IMR-90 (cell line): ENCODE measurements at regions not wholly inside any gene's neighbourhood (a gene's known extent, or its start where the extent isn't known, plus 50 kb on each side); places are given as distances from the start of the nearest gene placed in this dataset.

ENCODE experiments used
- BHLHE40 ChIP-seq: fragments of 150-350 bp; IDR thresholded peaks from 2 replicates; pipeline ENCODE4 v1.6.1; 2016; ENCODE audit warnings: mild to moderate bottlenecking, low read depth, low read length
- CEBPB ChIP-seq: IDR thresholded peaks from 2 replicates; pipeline ENCODE4 v1.6.1; 2012; ENCODE audit warnings: low read depth, low read length, improper control_type of control experiment
- CHD1 ChIP-seq: IDR thresholded peaks from 2 replicates; pipeline ENCODE4 v1.6.1; 2012; ENCODE audit warnings: low read depth, low read length, improper control_type of control experiment
- MAFK ChIP-seq: IDR thresholded peaks from 2 replicates; pipeline ENCODE4 v1.6.1; 2012; ENCODE audit warnings: low read depth, low read length, improper control_type of control experiment
- MAZ ChIP-seq: IDR thresholded peaks from 2 replicates; pipeline ENCODE4 v1.6.1; 2012; ENCODE audit warnings: low read depth, mild to moderate bottlenecking, low read length, improper control_type of control experiment, moderate library complexity, borderline replicate concordance
- MXI1 ChIP-seq: IDR thresholded peaks from 2 replicates; pipeline ENCODE4 v1.6.1; 2012; ENCODE audit warnings: low read depth, mild to moderate bottlenecking, low read length, moderate library complexity, borderline replicate concordance
- NFE2L2 ChIP-seq: fragments of 150-350 bp; IDR thresholded peaks from 2 replicates; pipeline ENCODE4 v1.6.1; 2016; ENCODE audit warnings: low read depth, mild to moderate bottlenecking, low read length
- POLR2A ChIP-seq: IDR thresholded peaks from 2 replicates; pipeline ENCODE4 v1.6.1; 2012; ENCODE audit warnings: mild to moderate bottlenecking, low read depth, low read length
- RAD21 ChIP-seq: IDR thresholded peaks from 2 replicates; pipeline ENCODE4 v1.6.1; 2012; ENCODE audit warnings: low read length, improper control_type of control experiment
- SMC3 ChIP-seq: fragments of 150-350 bp; IDR thresholded peaks from 2 replicates; pipeline ENCODE4 v1.6.1; 2016; ENCODE audit warnings: low read depth, mild to moderate bottlenecking, antibody characterized with exemption, low read length, moderate library complexity
- USF2 ChIP-seq: fragments of 150-350 bp; IDR thresholded peaks from 2 replicates; pipeline ENCODE4 v1.6.1; 2017; ENCODE audit warnings: mild to moderate bottlenecking, antibody characterized with exemption, low read length, low read depth
- TF ChIP-seq, protein P1 (sequence below): conservative IDR thresholded peaks from 2 replicates; pipeline ENCODE4 v1.5.1; 2012; ENCODE audit warnings: mild to moderate bottlenecking, low read depth, low read length, improper control_type of control experiment
- TF ChIP-seq, protein P2 (sequence below): fragments of 150-350 bp; IDR thresholded peaks from 2 replicates; pipeline ENCODE4 v1.6.1; 2016; ENCODE audit warnings: low read depth, mild to moderate bottlenecking, low read length, moderate library complexity, borderline replicate concordance

DNA sequence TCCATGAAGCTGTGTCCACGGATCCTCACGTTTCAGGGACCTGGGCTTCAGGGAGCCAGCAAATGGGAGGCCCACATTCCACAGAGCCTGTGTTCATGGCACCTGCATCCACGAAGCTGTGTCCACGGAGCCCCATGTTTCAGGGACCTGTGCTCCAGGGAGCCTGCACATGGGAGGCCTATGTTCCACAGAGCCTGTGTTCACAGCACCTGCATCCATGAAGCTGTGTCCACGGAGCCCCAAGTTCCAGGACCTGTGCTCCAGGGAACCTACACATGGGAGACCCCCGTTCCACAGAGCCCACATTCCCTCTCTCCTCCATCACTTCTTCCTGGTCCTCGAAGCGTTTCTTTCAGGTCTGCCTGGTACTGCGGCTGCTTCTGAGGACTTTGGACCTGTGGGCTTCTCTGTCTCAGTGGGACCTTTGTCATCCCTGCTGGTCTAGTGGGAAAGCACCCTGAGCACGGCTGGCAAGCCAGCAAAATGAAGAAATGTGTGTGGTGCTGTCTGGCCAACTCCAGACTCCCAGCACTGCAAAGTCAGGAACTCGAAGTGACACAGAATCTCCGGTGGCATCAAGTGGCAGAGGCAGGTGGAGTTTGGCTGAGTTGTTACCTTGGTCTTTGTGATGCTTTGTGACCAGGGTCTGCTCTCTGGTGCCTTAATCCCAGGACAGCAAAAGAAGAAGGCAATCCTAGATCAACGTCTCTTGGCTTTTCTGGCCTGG is 245.9 kb downstream of the DLL1 start:
- TF ChIP-seq, protein P1, sequence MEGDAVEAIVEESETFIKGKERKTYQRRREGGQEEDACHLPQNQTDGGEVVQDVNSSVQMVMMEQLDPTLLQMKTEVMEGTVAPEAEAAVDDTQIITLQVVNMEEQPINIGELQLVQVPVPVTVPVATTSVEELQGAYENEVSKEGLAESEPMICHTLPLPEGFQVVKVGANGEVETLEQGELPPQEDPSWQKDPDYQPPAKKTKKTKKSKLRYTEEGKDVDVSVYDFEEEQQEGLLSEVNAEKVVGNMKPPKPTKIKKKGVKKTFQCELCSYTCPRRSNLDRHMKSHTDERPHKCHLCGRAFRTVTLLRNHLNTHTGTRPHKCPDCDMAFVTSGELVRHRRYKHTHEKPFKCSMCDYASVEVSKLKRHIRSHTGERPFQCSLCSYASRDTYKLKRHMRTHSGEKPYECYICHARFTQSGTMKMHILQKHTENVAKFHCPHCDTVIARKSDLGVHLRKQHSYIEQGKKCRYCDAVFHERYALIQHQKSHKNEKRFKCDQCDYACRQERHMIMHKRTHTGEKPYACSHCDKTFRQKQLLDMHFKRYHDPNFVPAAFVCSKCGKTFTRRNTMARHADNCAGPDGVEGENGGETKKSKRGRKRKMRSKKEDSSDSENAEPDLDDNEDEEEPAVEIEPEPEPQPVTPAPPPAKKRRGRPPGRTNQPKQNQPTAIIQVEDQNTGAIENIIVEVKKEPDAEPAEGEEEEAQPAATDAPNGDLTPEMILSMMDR = no peak
- TF ChIP-seq POLR2A (no peak), MAZ (no peak), BHLHE40 (no peak), MAFK (no peak), NFE2L2 (no peak), RAD21 (no peak), USF2 (no peak), CHD1 (no peak), CEBPB (no peak), SMC3 (no peak), MXI1 (no peak)
- TF ChIP-seq, protein P2, sequence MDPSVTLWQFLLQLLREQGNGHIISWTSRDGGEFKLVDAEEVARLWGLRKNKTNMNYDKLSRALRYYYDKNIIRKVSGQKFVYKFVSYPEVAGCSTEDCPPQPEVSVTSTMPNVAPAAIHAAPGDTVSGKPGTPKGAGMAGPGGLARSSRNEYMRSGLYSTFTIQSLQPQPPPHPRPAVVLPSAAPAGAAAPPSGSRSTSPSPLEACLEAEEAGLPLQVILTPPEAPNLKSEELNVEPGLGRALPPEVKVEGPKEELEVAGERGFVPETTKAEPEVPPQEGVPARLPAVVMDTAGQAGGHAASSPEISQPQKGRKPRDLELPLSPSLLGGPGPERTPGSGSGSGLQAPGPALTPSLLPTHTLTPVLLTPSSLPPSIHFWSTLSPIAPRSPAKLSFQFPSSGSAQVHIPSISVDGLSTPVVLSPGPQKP = no peak
